Activated CD4-positive, CD25-positive, alpha-beta regulatory T cell treated with anti-CD3 and anti-CD28 coated beads, Interleukin-2, amount 50 U/mL, for 72 hours (primary cell): ENCODE measurements at regions not wholly inside any gene's neighbourhood (a gene's known extent, or its start where the extent isn't known, plus 50 kb on each side); places are given as distances from the start of the nearest gene placed in this dataset.
A peak's percentile ranks its signal among the peaks of the same experiment; 100 is the strongest.

ENCODE experiments used
- DNase-seq: peaks from one replicate; pipeline ENCODE4 v3.0.0; 2021

DNA sequence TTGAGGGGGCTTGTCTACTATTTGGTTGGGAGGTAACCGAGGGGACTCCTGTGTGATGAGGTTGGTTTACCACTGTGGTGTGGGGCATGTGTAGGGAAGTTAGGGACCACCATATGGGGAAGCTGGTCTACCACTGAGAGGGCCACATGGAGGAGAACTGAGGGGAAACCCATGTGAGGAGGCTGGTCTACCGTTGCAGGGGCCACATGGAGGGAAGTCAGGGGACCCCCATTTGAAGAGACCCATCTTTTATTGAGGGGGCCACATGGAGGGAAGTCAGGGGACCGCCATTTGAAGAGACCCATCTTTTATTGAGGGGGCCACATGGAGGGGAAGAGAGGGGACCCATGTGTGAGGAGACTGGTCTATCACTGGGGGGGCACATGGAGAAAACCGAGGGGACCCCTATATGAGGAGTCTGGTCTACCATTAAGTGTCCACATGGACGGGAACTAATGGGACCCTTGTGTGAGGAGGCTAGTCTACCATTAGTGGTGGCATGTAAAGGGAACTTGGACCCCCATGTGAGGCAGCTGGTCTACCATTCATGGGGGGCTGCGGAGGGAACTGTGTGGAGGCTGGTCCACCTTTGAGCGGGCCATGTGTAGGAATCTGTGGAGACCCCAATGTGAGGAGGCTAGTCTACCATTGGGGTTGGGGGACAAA, 165.5 kb downstream of the FBLN2 start:
- peak; percentile 11 for DNase-seq

DNA sequence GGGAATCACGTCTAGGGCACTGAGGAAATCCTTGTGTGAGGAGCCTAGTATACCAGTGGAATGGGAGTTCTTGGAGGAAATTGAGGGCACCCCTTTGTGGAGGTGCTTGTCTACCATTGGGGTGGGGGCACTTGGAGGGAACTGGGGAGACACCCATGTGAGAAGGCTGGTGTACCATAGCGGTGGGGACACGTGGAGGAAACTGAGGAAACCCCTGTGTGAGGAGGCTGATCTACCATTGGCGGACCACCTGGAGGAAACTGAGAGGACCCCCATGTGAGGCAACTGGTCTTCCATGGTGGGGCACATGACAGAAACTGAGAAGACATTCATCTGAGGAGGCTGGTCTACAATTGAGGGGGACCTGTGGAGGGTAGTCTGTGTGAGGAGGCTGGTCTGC, 164.5 kb downstream of the FBLN2 start:
- peak; percentile 24 for DNase-seq

DNA sequence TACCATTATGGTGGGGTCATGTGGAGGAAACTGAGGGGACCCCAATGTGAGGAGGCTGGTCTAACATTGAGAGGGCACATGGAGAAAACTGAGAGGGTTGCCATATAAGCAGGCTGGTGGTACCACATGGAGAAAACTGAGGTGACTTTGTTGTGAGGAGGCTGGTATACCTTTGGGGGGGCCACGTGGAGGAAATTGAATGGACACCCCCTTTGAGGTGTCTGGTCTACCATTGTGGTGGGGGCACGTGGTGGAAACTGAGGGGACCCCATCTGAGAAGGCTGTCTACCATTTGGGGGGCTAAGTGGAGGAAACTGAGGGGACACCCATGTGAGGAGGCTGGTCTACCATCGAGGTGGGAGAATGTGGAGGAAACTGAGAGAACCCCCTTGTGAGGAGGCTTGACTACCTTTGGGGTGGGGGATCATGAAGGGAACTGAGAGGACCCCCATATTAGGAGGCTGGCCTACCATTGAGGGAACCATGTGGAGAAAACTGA, 163.8 kb downstream of the FBLN2 start:
- peak; percentile 11 for DNase-seq

DNA sequence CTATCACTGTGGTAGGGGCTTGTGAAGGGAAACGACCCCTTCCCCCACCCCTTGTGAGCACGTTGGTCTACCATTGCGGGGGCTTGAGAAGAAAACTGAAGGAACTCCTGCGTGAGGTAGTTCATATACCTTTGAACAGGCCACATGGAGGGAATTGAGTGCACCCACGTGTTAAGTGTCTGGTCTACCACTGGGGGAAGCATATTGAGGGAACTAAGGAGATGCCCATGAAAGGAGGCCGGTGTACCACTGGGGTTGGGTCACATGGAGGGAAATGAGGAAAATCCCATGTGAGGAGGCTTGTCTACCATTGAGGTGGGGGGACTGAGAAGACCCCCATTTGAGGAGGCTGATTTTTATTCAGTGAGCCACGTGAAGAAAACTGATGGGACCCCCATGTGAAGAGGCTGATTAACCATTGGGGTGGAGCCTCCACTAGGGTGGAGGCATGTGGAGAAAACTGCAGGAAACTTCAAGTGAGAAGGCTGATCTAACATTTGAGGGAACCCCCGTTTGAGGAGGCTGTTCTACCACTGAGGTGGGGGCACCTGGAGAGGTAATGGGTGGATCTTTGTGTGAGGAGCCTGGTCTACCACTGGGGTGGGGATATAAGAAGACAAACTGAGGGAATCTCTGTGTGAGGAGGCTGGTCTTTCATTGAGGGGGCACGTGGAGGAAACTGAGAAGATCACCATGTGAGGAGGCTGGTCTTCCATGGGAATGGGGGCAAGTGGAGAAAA, 163.2 kb downstream of the FBLN2 start:
- peak; percentile 9 for DNase-seq

DNA sequence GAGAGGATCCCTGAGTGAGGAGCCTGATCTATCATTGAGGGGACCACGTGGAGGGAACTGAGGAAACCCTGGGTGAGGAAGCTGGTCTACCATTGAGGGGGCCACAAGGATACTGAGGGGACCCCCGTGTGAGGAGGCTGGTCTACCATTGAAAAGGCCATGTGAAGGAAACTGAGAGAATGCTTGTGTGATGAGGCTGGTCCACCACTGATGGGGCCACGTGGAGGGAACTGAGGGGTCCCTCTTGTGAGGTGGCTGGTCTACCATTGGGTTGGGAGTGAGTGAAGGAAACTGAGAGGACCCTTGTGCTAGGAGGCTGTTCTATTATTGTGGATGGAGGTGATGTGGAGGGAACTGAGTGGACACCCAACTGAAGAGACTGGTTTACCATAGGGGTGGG, 161.3 kb downstream of the FBLN2 start:
- DNase-seq, result peak; percentile 16

DNA sequence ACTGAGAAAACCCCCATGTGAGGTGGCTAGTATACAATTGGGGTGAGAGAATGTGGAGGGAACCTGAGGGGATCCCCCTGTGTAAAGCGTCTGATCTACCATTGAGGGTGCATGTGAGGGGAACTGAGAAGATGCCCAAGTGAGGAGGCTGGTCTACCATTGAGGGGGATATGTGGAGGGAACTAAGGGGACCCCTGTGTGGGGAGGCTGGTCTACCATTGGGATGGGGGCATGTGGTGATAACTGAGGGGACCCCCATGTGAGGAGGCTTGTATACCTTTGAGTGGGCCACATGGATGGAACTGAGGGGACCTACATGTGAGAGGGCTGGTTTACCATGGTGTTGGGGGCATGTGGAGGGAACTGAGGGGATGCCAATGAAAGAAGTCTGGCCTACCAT, 160.8 kb downstream of the FBLN2 start:
- DNase-seq, result peak; percentile 7

DNA sequence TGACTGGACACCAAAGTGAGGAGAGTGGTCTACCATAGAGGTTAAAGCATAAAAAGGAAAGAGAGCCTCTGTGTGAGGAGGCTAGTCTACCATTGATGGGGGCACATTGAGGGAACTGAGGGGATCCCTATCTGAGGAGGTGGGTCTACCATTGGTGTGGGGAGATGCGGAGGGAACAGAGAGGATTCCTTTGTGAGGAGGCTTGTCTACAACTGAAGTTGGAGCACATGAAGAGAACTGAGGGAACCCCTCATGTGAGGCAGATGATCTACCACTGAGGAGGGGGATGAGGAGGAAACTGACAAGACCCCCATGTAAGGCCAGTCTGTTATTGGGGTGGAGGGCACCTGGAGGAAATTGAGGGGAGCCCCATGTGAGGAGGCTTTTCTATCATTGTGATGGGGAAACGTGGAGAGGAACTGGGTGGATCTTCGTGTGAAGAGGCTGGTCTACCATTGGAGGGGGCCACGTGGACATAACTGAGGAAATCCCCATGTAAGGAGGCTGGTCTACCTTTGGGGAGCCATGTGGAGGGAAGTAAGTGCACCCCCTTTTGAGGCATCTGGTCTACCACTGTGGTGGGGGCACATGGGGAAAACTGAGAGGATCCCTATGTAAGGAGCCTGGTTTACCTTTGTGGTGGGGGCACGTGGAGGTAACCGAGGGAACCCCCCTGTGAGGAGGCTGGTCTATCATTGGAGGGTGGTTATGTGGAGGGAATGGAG, 160.1 kb downstream of the FBLN2 start:
- DNase-seq, result peak; percentile 9

DNA sequence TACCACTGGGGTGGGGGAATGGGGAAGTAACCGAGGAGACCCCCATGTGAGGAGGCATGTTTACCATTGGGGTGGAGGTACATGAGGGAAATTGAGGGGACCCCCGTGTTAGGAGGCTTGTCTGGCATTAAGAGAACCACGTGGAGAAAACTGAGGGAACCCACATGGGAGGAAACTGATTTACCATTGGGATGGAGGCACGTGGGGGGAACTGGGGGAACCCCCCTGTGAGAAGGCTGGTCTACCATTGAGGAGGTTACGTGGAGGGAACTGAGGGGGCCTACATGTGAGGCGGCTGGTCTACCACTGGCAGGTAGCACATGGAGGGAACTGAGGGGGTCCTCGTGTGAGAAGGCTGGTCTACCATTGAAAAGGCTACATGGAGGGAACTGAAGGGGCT, 159.4 kb downstream of the FBLN2 start:
- DNase-seq, result peak; percentile 13

DNA sequence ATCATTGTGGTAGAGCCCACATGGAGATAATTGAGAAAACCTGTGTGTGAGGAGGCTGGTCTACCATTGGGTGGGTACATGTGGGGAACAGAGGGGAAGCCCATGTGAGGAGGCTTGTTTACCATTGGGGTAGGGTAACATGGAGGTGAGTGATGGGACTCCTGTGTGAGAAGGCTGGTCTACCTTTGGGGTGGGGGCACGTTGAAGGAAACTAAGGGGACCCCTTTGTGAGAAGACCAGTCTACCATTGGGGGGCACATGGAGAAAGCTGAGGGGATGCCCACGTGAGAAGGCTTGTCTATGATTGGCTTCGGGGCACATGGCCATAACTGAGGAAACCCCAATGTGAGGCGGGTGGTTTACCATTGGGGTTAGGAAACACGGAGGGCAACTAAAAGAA, 158.5 kb downstream of the FBLN2 start:
- no peak for DNase-seq

DNA sequence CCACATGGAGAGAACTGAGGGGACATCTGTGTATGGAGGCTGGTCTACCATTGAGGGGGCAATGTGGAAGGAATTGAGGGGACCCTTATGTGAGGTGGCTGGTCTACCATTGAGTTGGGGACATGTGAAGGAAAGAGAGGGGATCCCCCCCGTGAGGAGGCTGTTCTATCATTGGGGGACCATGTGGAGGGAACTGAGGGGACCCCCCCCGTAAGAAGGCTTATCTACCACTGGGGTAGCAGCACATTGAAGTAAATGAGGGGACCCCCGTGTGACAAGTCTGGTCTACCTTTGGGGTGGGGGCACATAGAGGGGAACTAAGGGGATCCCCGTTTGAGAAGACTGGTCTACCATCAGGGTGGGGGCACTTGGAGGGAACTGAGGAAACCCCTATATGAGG, 158.0 kb downstream of the FBLN2 start:
- peak; percentile 12 for DNase-seq

DNA sequence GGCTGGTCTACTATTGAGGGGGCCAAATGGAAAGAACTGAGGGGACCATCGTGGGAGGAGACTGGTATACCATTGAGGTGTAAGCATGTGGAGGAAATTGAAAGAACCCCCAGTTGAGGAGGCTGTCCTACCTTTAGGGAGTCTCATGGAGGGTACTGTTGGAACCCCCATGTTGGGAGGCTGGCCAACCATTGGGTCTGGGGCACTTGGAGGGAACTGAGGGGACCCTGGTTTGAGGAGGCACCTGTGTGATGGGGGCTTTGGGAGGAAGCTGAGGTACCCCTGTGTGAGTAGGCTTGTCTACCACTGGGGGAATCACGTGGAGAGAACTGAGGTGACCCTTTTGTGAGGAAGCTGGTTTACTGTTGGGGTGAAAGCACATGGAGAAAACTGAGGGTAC, 157.5 kb downstream of the FBLN2 start:
- DNase-seq, result peak; percentile 8

DNA sequence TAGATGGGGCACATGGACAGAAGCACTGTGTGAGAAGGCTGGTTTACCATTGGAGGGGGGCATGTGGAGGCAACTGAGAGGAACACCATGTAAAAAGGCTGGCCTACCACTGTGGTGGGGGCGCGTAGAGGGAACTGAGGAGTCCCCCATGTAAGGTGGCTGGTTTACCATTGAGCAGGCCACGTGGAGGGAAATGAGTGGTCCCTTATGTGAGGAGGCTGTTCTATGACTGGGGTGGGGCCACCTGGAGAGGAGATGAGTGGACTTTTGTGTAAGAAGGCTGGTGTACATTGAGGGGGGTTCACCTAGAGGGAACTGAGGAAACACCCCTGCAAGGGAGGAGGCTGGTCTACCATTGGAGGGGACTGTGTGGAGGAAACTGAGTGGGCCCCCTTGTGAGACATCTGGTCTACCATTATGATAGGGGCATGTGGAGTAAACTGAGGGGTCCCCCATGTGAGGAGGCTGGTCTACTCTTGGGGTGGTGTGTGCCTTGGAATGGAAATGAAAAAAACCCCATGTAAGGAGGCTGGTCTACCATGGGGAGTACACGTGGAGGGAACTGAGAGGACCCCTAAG, 156.9 kb downstream of the FBLN2 start:
- DNase-seq, result peak; percentile 23

DNA sequence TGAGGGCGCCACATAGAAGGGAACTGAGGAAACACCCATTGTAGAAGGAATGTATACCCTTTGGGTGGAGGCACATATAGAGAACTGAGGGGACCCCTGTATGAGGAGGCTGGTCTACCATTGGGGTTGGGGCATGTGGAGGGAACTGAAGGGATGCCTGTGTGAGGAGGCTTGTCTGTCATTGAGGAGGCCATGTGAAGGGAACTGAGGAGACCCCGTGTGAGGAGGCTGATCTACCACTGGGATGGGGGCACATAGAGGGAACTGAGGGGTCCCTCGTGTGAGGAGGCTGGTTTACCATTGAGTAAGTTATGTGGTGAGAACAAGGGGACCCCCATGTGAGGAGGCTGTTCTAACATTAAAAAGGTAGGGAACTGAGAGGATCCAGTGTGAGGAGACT, 156.1 kb downstream of the FBLN2 start:
- no peak for DNase-seq

DNA sequence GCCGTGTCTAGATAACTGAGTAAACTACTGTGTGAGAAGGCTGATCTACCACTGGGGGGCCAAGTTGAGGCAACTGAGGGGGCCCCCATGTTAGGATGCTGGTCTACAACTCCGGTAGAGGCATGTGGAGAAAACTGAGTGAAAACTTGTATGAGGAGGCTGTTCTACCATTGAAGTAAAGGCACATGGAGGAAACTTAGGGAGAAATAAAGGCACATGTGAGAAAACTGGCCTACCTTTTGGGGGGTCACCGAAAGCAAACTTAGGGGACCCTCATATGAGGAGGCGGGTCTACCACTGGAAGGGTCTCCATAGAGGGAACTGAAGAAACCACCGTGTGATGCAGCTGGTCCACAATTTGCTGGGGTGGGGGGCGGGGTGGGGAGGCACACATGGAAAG, 155.2 kb downstream of the FBLN2 start:
- no peak for DNase-seq

DNA sequence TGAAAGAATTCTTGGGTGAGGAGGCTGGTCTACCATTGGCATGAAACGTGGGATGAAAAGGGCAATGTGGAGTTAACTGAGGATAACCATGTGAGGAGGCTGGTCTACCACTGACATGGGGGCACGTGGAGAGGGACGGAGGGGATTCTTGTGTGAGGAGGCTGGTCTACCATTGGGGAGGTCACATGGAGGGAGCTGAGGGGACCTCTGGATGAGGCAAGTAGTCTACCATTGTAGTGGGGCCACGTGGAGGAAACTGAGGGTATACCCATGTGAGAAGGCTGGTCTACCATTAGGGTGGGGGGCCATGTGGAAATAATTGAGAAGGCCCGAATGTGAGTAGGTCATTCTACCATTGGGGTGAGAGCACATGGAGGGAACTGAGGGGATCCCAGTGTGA, 154.1 kb downstream of the FBLN2 start:
- no peak for DNase-seq

DNA sequence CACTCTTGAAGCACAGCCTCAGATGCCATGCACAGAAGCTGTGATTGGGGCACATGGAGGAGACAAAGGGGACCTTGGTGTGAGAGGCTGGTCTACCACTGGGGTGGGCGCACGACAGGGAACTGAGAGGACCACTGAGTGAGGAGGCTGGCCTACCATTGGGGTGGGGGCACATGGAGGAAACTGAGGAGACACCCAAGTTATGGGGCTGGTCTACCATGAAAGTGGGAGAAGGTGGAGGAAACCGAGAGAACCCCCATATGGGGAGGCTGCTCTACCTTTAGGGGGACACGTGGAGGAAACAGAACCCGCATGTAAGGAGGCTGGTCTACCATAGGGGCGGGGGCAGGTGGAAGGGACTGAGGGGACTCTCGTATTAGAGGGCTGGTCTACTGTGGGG, 153.4 kb downstream of the FBLN2 start:
- DNase-seq, result no peak

DNA sequence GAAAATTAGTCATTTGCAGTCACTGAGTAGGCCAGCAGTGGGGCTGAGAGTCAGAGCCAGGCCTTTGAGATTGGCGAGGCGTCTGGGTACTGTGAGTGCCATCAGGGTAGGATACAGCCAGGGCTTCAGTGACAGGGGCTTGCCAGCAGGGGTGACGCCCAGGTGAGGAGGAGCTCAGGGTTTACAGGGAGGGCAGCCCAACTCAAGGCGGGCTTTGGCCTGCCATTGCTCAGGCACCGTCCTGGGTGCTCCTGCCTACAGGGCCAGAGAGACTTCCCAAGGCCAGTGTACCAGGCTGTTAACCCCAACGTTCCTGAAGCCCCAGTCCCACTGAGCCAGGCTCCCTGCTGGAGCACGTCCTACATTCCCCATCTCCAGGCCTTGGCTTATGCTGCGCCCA, 152.0 kb downstream of the FBLN2 start:
- no peak for DNase-seq

DNA sequence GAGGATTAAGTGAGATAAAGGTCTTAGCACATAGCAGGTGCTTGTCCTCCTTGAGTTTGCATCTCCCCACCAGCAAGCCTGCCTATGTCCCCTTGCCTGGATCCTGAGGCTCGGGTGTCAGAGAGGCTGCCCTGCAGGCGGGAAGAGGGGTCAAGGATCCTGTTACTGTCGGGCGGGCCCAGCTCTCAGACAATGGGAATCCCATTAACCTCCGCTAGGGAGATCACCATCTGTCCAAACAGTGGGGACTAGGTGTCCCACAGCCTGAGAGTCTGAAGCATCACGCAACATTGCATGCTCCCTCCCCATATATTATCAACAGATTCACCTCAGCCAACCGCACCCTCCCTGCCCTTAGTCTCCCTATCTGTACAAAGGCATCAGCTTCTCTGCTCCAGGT, 151.4 kb downstream of the FBLN2 start:
- no peak for DNase-seq

DNA sequence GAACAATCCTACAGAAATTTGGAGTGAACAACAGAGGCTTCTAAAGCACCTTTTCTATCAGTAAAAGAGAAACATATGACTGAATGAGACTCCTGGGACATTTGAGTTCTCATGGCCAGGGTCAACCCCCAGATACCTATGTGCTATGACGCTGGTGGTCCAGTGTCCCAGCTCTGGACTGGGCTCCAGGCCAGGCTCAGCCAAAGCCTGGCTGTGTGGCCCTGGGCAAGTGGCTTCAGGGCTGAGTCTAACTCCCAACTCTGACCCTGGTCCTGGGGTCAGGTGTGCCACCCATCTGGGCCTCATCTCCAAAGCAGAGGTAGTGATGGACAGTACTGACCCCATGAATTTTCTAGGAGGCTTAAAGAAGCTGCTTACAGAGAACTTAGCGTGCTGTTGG, 147.8 kb downstream of the FBLN2 start:
- DNase-seq, result no peak

DNA sequence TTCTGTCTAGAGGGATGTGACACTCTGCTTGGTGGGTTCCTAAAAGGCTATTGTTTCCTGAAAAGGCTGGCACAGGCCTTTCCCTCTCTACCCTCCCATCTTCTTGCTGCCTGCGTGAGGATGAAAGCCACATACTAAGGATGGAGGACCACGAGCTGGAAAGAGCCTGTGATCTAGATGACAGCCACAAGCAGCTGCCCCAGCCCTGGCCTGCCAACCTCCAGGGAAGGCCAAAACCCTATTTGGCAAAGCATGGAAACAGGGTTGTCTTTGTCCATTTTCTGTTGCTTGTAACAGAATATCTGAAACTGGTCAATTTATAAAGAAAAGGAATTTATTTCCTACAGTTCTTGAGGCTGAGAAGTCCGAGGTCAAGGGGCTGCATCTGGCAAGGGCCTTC, 144.5 kb downstream of the FBLN2 start:
- DNase-seq, result no peak

DNA sequence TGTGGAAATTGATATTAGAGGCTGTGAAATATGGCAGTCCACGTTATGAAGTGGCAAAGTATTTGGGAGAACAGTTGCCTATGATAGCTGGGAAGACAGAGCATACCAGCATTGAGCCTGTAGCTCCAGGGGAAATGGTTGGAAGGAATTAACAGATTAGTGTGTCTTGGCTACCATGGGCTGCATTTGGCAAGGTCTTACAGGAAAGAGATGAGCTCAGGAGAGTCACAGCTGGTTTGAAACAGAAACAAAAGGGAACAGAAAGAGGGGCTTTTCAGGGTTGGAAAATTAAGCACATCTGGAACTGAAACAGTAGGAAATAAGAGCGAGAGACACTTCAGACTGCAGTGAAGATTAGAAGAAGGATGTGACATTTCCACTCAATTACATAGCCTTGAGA, 141.7 kb downstream of the FBLN2 start:
- no peak for DNase-seq

DNA sequence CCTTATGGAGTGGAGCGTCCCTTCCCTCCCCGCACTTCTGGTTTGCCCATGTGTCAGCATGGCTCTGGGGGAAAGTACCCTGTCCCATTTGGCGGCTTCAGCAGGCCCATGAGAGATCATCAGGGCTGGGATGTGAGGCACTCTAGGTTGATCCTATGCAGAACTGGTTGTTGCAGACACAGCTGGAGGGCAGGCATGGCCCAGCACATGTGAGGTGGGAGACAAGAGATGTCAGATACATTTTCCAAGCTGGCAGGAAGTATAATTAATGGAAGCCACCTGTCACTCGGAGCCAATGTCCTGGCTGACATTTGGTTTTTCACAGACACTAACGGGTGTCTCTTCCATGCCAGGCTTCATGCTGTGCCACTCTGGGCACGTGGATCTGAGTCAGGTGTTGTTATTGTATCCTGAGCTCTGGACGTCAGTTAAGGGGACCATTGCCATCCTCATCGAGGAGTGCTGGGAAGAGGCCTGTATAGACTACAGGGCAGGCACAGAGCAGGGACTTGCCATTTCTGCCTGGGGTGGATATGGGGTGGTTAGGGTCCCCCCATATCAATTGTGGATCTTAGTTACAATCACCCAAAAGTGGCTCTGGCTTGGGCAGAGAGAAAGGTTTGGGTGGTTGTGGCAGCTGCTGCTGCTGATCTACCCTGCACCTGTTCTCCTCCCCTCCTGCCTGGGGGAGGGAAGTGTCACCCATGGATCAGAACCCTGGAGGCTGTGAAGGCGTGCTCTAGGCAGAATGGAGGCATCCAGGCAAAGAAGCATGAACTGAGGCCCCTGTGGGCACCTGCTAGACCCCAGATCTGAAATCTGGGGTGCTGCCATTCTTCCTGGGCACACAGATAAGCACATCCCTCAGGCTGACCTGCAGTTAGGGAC, 140.7 kb downstream of the FBLN2 start:
- no peak for DNase-seq

DNA sequence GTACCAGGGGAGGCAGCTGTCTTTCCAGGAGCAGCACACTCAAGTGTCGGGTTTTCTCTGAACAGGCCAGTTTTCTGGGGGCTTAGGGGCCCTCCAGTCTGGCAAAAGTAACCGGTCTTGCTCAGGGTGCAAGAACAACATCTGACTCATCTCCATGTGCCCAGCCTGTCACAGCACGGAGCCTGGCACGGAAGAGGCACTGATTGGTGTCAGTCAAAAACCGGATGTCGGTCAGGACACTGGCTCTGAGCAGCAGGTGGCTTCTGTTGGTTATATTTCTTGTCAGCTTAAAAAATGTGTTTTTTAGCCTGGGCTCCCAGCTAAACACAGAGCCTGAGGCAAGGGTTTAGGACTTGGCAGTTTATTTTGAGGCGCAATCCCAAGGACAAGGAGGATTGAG, 139.9 kb downstream of the FBLN2 start:
- no peak for DNase-seq
